ENCODE measurements at regions not wholly inside any gene's neighbourhood (a gene's known extent, or its start where the extent isn't known, plus 50 kb on each side); places are given as distances from the start of the nearest gene placed in this dataset.

DNA sequence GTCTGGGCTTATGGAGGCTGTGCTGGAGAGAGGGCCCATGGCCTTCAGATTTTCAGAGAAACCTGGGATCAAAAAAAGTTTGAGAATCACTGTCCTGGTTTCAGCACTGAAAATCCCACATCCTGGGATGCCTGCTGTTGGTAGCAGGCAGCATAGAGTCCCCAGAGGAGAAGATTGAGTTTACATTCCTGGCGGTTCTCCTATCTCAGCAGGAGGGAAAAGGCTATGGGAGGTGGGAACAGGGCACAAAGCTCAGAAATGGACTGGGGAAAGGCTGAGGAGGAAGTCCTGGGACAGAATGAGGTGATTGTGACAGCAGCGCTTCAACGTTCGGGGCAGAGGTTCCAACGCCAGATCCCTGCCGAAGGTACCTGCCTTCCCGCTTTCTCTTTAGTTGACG, 103.4 kb downstream of the ETS2 start:
- Histone ChIP-seq H3K4me3 (no peak overlapping the region), H3K9me2 (replicated peaks; ENCODE audit: insufficient read depth) (no peaks in the 10 kb centered on the region), H3K4me2 (no peak overlapping the region), H3K79me2 (no peaks in the 10 kb centered on the region), H3K4me1 (ENCODE audit: insufficient read depth) (peaks cover 30% of the 10 kb centered on the region), H3K27ac (peak overlapping the region; percentile 18), H3K36me3 (replicated peaks; ENCODE audit: insufficient read depth, low read depth) (no peaks in the 10 kb centered on the region), H3K27me3 (no peaks in the 10 kb centered on the region), H3K9me3 (ENCODE audit: low read depth) (no peaks in the 10 kb centered on the region), H2AFZ (no peak overlapping the region), H4K20me1 (ENCODE audit: insufficient read depth, poor library complexity, severe bottlenecking) (no peaks in the 10 kb centered on the region)
- WGBS (ENCODE audit: low lambda C conversion rate, missing lambda C conversion rate), result 87% methylated on average over 8 of the region's 8 CpGs
- TF ChIP-seq EZH2 (IDR thresholded peaks at IDR 0.05; ENCODE audit: borderline replicate concordance) (no peak), EZH2phosphoT487 (IDR thresholded peaks at IDR 0.05; ENCODE audit: low read depth, severe bottlenecking, unreplicated experiment) (no peak)
- TF ChIP-seq, protein P1, sequence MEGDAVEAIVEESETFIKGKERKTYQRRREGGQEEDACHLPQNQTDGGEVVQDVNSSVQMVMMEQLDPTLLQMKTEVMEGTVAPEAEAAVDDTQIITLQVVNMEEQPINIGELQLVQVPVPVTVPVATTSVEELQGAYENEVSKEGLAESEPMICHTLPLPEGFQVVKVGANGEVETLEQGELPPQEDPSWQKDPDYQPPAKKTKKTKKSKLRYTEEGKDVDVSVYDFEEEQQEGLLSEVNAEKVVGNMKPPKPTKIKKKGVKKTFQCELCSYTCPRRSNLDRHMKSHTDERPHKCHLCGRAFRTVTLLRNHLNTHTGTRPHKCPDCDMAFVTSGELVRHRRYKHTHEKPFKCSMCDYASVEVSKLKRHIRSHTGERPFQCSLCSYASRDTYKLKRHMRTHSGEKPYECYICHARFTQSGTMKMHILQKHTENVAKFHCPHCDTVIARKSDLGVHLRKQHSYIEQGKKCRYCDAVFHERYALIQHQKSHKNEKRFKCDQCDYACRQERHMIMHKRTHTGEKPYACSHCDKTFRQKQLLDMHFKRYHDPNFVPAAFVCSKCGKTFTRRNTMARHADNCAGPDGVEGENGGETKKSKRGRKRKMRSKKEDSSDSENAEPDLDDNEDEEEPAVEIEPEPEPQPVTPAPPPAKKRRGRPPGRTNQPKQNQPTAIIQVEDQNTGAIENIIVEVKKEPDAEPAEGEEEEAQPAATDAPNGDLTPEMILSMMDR (IDR thresholded peaks at IDR 0.05; ENCODE audit: poor library complexity), result no peak
- DNase-seq (ENCODE audit: low spot score), result no peak

DNA sequence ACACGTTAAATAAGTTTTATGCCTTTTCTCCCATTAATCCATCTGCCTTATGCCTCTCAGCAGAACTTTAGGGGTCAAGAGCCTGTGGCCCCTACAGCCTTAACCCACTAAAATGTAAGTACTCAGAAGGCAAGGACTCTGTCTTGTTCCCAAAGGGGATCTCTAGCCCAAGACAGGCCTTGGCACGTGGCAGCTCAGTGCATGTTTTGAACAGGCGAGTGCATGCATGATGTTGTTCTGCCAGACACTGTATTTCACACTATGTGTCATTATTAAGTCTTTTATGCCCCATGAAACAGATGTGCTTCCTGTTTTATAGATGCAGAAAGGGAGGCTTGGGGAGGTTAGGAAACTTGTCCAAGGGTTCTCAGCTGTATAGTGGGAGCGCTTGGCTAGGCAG, 102.8 kb downstream of the ETS2 start:
- H3K9me3 ChIP-seq (ENCODE audit: low read depth), result no peaks in the 10 kb centered on the region
- no peak overlapping the region for H2AFZ ChIP-seq
- TF ChIP-seq, protein P1 (IDR thresholded peaks at IDR 0.05; ENCODE audit: poor library complexity), result no peak
- TF ChIP-seq EZH2phosphoT487 (IDR thresholded peaks at IDR 0.05; ENCODE audit: low read depth, severe bottlenecking, unreplicated experiment) (no peak), EZH2 (IDR thresholded peaks at IDR 0.05; ENCODE audit: borderline replicate concordance) (no peak)
- H3K9me2 ChIP-seq (replicated peaks; ENCODE audit: insufficient read depth), result no peaks in the 10 kb centered on the region
- WGBS (ENCODE audit: low lambda C conversion rate, missing lambda C conversion rate), result 99% methylated on average over 4 of the region's 4 CpGs
- H3K27me3 ChIP-seq, result no peaks in the 10 kb centered on the region
- peaks cover 30% of the 10 kb centered on the region for H3K4me1 ChIP-seq (ENCODE audit: insufficient read depth)
- H3K79me2 ChIP-seq, result no peaks in the 10 kb centered on the region
- no peak overlapping the region for H3K4me3 ChIP-seq
- H3K27ac ChIP-seq, result peak overlapping the region; percentile 86
- DNase-seq (ENCODE audit: low spot score), result no peak
- H3K4me2 ChIP-seq, result no peak overlapping the region
- H4K20me1 ChIP-seq (ENCODE audit: insufficient read depth, poor library complexity, severe bottlenecking), result no peaks in the 10 kb centered on the region
- no peaks in the 10 kb centered on the region for H3K36me3 ChIP-seq (replicated peaks; ENCODE audit: insufficient read depth, low read depth)

DNA sequence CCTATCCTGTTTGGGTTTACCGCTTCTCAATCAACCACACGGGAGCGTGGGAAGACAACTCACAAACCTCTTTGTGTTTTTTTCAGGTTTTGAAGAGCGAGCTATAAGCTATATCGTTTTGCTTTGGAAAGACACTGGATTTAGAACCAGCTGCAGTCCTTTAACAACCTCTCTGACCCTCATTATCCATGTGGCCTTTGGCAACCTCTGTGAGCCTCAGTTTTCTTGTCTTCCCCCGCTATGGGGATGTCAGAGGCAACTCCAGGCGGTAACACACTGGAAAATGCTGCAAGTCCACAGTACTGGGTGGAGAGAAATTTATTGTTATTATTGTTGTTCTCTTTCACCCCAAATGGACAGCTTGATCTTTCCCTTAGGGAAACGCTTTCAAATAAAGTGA, 100.0 kb downstream of the ETS2 start:
- Histone ChIP-seq H3K4me3 (no peak overlapping the region), H3K9me2 (replicated peaks; ENCODE audit: insufficient read depth) (no peaks in the 10 kb centered on the region), H3K27me3 (no peaks in the 10 kb centered on the region), H2AFZ (no peak overlapping the region), H3K27ac (peak overlapping the region; percentile 33), H4K20me1 (ENCODE audit: insufficient read depth, poor library complexity, severe bottlenecking) (no peaks in the 10 kb centered on the region), H3K4me2 (no peak overlapping the region), H3K4me1 (ENCODE audit: insufficient read depth) (peaks cover 22% of the 10 kb centered on the region), H3K9me3 (ENCODE audit: low read depth) (no peaks in the 10 kb centered on the region), H3K36me3 (replicated peaks; ENCODE audit: insufficient read depth, low read depth) (no peaks in the 10 kb centered on the region), H3K79me2 (no peaks in the 10 kb centered on the region)
- TF ChIP-seq, protein P1 (IDR thresholded peaks at IDR 0.05; ENCODE audit: poor library complexity), result no peak
- TF ChIP-seq EZH2 (IDR thresholded peaks at IDR 0.05; ENCODE audit: borderline replicate concordance), result no peak
- TF ChIP-seq EZH2phosphoT487 (IDR thresholded peaks at IDR 0.05; ENCODE audit: low read depth, severe bottlenecking, unreplicated experiment), result no peak
- no peak for DNase-seq (ENCODE audit: low spot score)
- WGBS (ENCODE audit: low lambda C conversion rate, missing lambda C conversion rate), result 90% methylated on average over 8 of the region's 8 CpGs

DNA sequence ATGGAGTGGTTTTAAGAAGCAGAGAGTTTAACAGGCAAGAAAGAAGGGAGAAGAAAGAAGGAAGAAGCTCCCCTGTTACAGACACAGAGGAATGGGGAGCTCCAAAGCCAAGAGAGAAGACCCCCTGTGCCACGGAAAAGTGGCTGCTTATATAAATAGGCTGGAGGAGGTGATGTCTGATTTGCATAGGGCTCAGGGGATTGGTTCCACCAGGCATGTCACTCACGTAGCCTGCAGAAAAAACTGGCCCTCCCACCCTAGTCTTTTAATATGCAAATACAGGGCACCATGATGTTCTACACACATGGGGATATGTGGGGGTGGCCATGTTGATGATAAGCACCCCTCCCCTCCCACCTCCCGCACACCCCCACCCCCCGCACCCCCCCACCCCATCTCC, 99.6 kb downstream of the ETS2 start:
- Histone ChIP-seq H3K27ac (no peak overlapping the region), H3K4me2 (no peak overlapping the region), H3K4me3 (no peak overlapping the region), H3K27me3 (no peaks in the 10 kb centered on the region), H3K36me3 (replicated peaks; ENCODE audit: insufficient read depth, low read depth) (no peaks in the 10 kb centered on the region), H3K9me3 (ENCODE audit: low read depth) (no peaks in the 10 kb centered on the region), H2AFZ (no peak overlapping the region), H3K79me2 (no peaks in the 10 kb centered on the region), H4K20me1 (ENCODE audit: insufficient read depth, poor library complexity, severe bottlenecking) (no peaks in the 10 kb centered on the region), H3K9me2 (replicated peaks; ENCODE audit: insufficient read depth) (no peaks in the 10 kb centered on the region), H3K4me1 (ENCODE audit: insufficient read depth) (peaks cover 22% of the 10 kb centered on the region)
- TF ChIP-seq EZH2phosphoT487 (IDR thresholded peaks at IDR 0.05; ENCODE audit: low read depth, severe bottlenecking, unreplicated experiment) (no peak), EZH2 (IDR thresholded peaks at IDR 0.05; ENCODE audit: borderline replicate concordance) (no peak)
- TF ChIP-seq, protein P1 (IDR thresholded peaks at IDR 0.05; ENCODE audit: poor library complexity), result no peak
- WGBS (ENCODE audit: low lambda C conversion rate, missing lambda C conversion rate), result 83% methylated on average over 4 of the region's 4 CpGs
- DNase-seq (ENCODE audit: low spot score), result no peak
